Hindlimb muscle (tissue), 1 donor: ENCODE measurements at regions not wholly inside any gene's neighbourhood (a gene's known extent, or its start where the extent isn't known, plus 50 kb on each side); places are given as distances from the start of the nearest gene placed in this dataset.

Source experiments
- DNase-seq: peaks from one replicate; pipeline ENCODE4 v3.0.0-alpha.2; 2013

- no peak for DNase-seq
Observed at GRCh38 chr10:34866848-34867247, 51.8 kb upstream of the PARD3 start.
